Stimulated activated CD8-positive, alpha-beta memory T cell treated with anti-CD3 and anti-CD28 coated beads, Interleukin-4, amount 100 ng/mL, for 48 hours (primary cell): ENCODE measurements at regions not wholly inside any gene's neighbourhood (a gene's known extent, or its start where the extent isn't known, plus 50 kb on each side); places are given as distances from the start of the nearest gene placed in this dataset.

Experiments used
- DNase-seq: peaks from one replicate; pipeline ENCODE4 v3.0.0-alpha.2; 2020

- DNase-seq: no peak
These were observed 725.6 kb upstream of the ID2 start for GRCh38 chr2:7956126-7956689.

GRCh38 chr2:7961550-7961949 lies 720.3 kb upstream of the ID2 start:
- no peak for DNase-seq

GRCh38 chr2:7962161-7962560 lies 719.7 kb upstream of the ID2 start:
- DNase-seq: no peak

GRCh38 chr2:7963787-7964186 lies 718.1 kb upstream of the ID2 start:
- DNase-seq: no peak

- DNase-seq: no peak
These were observed 715.8 kb upstream of the ID2 start for GRCh38 chr2:7966032-7966431.

GRCh38 chr2:7967707-7968405 lies 714.0 kb upstream of the ID2 start:
- DNase-seq: no peak

GRCh38 chr2:7969756-7970515 lies 711.9 kb upstream of the ID2 start:
- DNase-seq: no peak

- no peak for DNase-seq
These were observed 710.6 kb upstream of the ID2 start for GRCh38 chr2:7971248-7971647.

GRCh38 chr2:7971841-7972240 lies 710.0 kb upstream of the ID2 start:
- no peak for DNase-seq

- DNase-seq: no peak
These were observed 709.2 kb upstream of the ID2 start for GRCh38 chr2:7972670-7973069.

GRCh38 chr2:7973801-7974480 lies 707.9 kb upstream of the ID2 start:
- DNase-seq: no peak

- no peak for DNase-seq
These were observed 706.9 kb upstream of the ID2 start for GRCh38 chr2:7974936-7975335.

- DNase-seq: no peak
These were observed 705.6 kb upstream of the ID2 start for GRCh38 chr2:7976206-7976605.

- DNase-seq: no peak
These were observed 703.9 kb upstream of the ID2 start for GRCh38 chr2:7977981-7978380.

- DNase-seq: no peak
These were observed 699.8 kb upstream of the ID2 start for GRCh38 chr2:7982054-7982453.

GRCh38 chr2:7983451-7983850 lies 698.4 kb upstream of the ID2 start:
- no peak for DNase-seq

GRCh38 chr2:7983912-7984311 lies 697.9 kb upstream of the ID2 start:
- no peak for DNase-seq

- no peak for DNase-seq
These were observed 697.0 kb upstream of the ID2 start for GRCh38 chr2:7984693-7985353.

GRCh38 chr2:7986431-7986830 lies 695.4 kb upstream of the ID2 start:
- DNase-seq: no peak

GRCh38 chr2:7987992-7988391 lies 693.9 kb upstream of the ID2 start:
- DNase-seq: no peak

- no peak for DNase-seq
These were observed 693.4 kb upstream of the ID2 start for GRCh38 chr2:7988440-7988839.

- DNase-seq: no peak
These were observed 692.0 kb upstream of the ID2 start for GRCh38 chr2:7989823-7990222.
